ENCODE measurements at regions not wholly inside any gene's neighbourhood (a gene's known extent, or its start where the extent isn't known, plus 50 kb on each side); places are given as distances from the start of the nearest gene placed in this dataset.

DNA sequence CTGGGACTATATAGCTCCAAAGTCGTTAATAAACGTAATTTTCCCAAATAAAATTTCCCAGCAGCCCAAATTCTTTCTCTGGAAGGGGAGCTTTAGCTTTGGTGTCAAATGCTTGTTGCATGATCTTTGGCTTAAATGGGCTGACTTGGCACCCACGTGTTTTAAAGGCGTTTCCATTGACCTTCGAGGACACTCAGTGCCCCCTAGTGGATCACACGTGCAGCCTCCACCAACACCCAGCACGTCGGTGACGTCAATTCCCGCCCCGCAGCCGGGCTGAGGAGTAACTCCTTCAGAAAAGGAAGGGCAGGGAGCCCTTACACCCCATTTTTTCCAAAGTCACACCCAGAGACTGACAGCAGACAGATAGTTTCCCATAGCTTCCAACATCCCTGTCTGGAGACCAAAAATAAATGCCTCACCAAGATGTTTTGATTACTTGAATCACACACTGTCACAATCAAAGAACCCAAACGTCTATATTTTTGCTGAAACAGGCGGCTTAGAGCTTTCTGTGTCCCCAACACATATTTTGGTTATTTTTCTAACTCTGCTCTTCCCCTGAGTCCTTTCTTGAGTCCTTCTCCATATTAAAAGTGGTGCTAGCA is 707.9 kb downstream of the AACS start (continued):
- TF ChIP-seq, protein P1, sequence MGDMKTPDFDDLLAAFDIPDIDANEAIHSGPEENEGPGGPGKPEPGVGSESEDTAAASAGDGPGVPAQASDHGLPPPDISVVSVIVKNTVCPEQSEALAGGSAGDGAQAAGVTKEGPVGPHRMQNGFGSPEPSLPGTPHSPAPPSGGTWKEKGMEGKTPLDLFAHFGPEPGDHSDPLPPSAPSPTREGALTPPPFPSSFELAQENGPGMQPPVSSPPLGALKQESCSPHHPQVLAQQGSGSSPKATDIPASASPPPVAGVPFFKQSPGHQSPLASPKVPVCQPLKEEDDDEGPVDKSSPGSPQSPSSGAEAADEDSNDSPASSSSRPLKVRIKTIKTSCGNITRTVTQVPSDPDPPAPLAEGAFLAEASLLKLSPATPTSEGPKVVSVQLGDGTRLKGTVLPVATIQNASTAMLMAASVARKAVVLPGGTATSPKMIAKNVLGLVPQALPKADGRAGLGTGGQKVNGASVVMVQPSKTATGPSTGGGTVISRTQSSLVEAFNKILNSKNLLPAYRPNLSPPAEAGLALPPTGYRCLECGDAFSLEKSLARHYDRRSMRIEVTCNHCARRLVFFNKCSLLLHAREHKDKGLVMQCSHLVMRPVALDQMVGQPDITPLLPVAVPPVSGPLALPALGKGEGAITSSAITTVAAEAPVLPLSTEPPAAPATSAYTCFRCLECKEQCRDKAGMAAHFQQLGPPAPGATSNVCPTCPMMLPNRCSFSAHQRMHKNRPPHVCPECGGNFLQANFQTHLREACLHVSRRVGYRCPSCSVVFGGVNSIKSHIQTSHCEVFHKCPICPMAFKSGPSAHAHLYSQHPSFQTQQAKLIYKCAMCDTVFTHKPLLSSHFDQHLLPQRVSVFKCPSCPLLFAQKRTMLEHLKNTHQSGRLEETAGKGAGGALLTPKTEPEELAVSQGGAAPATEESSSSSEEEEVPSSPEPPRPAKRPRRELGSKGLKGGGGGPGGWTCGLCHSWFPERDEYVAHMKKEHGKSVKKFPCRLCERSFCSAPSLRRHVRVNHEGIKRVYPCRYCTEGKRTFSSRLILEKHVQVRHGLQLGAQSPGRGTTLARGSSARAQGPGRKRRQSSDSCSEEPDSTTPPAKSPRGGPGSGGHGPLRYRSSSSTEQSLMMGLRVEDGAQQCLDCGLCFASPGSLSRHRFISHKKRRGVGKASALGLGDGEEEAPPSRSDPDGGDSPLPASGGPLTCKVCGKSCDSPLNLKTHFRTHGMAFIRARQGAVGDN (IDR thresholded peaks at IDR 0.05), result no peak
- TF ChIP-seq, protein P2, sequence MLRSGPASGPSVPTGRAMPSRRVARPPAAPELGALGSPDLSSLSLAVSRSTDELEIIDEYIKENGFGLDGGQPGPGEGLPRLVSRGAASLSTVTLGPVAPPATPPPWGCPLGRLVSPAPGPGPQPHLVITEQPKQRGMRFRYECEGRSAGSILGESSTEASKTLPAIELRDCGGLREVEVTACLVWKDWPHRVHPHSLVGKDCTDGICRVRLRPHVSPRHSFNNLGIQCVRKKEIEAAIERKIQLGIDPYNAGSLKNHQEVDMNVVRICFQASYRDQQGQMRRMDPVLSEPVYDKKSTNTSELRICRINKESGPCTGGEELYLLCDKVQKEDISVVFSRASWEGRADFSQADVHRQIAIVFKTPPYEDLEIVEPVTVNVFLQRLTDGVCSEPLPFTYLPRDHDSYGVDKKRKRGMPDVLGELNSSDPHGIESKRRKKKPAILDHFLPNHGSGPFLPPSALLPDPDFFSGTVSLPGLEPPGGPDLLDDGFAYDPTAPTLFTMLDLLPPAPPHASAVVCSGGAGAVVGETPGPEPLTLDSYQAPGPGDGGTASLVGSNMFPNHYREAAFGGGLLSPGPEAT (IDR thresholded peaks at IDR 0.05; ENCODE audit: low read depth), result no peak
- no peak for TF ChIP-seq TAF1 (IDR thresholded peaks at IDR 0.05; ENCODE audit: borderline replicate concordance, low read depth, low read length)
- TF ChIP-seq RAD21 (IDR thresholded peaks at IDR 0.05; ENCODE audit: insufficient read depth, low read depth, low read length), result peak; percentile 47
- peak; percentile 40; the same call in 1 of the 2 replicates for TF ChIP-seq SMC3 (IDR thresholded peaks at IDR 0.05; ENCODE audit: borderline replicate concordance, low read length)
- TF ChIP-seq ATF7 (IDR thresholded peaks at IDR 0.05; ENCODE audit: low read depth), result peak; percentile 54
- TF ChIP-seq YBX1 (IDR thresholded peaks at IDR 0.05), result no peak
- no peak for TF ChIP-seq ZSCAN29 (IDR thresholded peaks at IDR 0.05)
